Liver (tissue), 8 donors: ENCODE measurements at regions not wholly inside any gene's neighbourhood (a gene's known extent, or its start where the extent isn't known, plus 50 kb on each side); places are given as distances from the start of the nearest gene placed in this dataset.

Source experiments
- DNase-seq: peaks from one replicate; pipeline ENCODE4 v3.0.0-alpha.2; 2017; ENCODE audit warnings: low spot score
- H3K27ac ChIP-seq, 2 donors: one replicate each; pipeline ENCODE4 v1.7.0; 2013; ENCODE audit warnings: inconsistent platforms in 2 of 2, low read length in 2 of 2, control low read depth in 1 of 2, low read depth in 1 of 2, mild to moderate bottlenecking in 1 of 2
- H3K27me3 ChIP-seq, 4 donors: one replicate each; pipeline versions ENCODE4 v1.6.1 to v1.7.0; 2013; ENCODE audit warnings: low read length in 3 of 4, inconsistent platforms in 1 of 4, mild to moderate bottlenecking in 1 of 4, moderate library complexity in 1 of 4; ENCODE audit not compliant: control insufficient read depth in 4 of 4, insufficient read depth in 4 of 4
- H3K36me3 ChIP-seq, 4 donors: one replicate each; pipeline versions ENCODE4 v1.6.1 to v1.7.0; 2013; ENCODE audit warnings: low read length in 3 of 4, mild to moderate bottlenecking in 3 of 4, low read depth in 1 of 4, moderate library complexity in 1 of 4; ENCODE audit not compliant: control insufficient read depth in 4 of 4, insufficient read depth in 3 of 4
- H3K4me1 ChIP-seq, 4 donors: one replicate each; pipeline versions ENCODE4 v1.6.1 to v1.7.0; 2013; ENCODE audit warnings: low read length in 3 of 4, mild to moderate bottlenecking in 3 of 4, moderate library complexity in 1 of 4; ENCODE audit not compliant: control insufficient read depth in 4 of 4, insufficient read depth in 4 of 4
- H3K4me3 ChIP-seq, 3 donors: one replicate each; pipeline versions ENCODE4 v1.6.1 to v1.7.0; 2013; ENCODE audit warnings: low read length in 3 of 3, control low read depth in 1 of 3, low read depth in 1 of 3, mild to moderate bottlenecking in 1 of 3
- H3K9ac ChIP-seq, 2 donors: one replicate each; pipeline ENCODE4 v1.7.0; 2013; ENCODE audit warnings: low read length in 2 of 2, mild to moderate bottlenecking in 2 of 2, moderate library complexity in 2 of 2, control low read depth in 1 of 2, low read depth in 1 of 2
- H3K9me3 ChIP-seq, 4 donors: one replicate each; pipeline versions ENCODE4 v1.6.1 to v1.7.0; 2013; ENCODE audit warnings: low read length in 3 of 4; ENCODE audit not compliant: control insufficient read depth in 4 of 4
- ATF3 ChIP-seq: IDR thresholded peaks from 2 replicates; pipeline ENCODE4 v1.6.1; 2016; ENCODE audit warnings: antibody characterized with exemption
- CTCF ChIP-seq: fragments of 150-350 bp; IDR thresholded peaks from 2 replicates; pipeline ENCODE4 v1.5.1; 2017; ENCODE audit warnings: improper control_type of control experiment, low read depth, low read length; ENCODE audit not compliant: missing input control
- EGR1 ChIP-seq, 2 donors: IDR thresholded peaks; 2 replicates each; pipeline ENCODE4 v1.6.1; 2016 to 2018; ENCODE audit warnings: antibody characterized with exemption in 2 of 2, low read depth in 2 of 2
- FOXA1 ChIP-seq: IDR thresholded peaks from 2 replicates; pipeline ENCODE4 v1.6.1; 2016; ENCODE audit warnings: antibody characterized with exemption
- FOXA2 ChIP-seq: IDR thresholded peaks from 2 replicates; pipeline ENCODE4 v1.6.1; 2016; ENCODE audit warnings: antibody characterized with exemption
- HNF4G ChIP-seq: IDR thresholded peaks from 2 replicates; pipeline ENCODE4 v1.6.1; 2016; ENCODE audit warnings: antibody characterized with exemption
- JUND ChIP-seq, 2 donors: IDR thresholded peaks; 2 replicates each; pipeline ENCODE4 v1.6.1; 2016; ENCODE audit warnings: antibody characterized with exemption in 2 of 2
- NR2F2 ChIP-seq: IDR thresholded peaks from 2 replicates; pipeline ENCODE4 v1.6.1; 2016; ENCODE audit warnings: antibody characterized with exemption
- REST ChIP-seq: IDR thresholded peaks from 2 replicates; pipeline ENCODE4 v1.6.1; 2016; ENCODE audit warnings: antibody characterized with exemption, mild to moderate bottlenecking
- RXRA ChIP-seq, 2 donors: IDR thresholded peaks; 2 replicates each; pipeline ENCODE4 v1.6.1; 2017 to 2018; ENCODE audit warnings: antibody characterized with exemption in 2 of 2, mild to moderate bottlenecking in 1 of 2
- SP1 ChIP-seq: IDR thresholded peaks from 2 replicates; pipeline ENCODE4 v1.6.1; 2018; ENCODE audit warnings: antibody characterized with exemption, mild to moderate bottlenecking
- TAF1 ChIP-seq: conservative IDR thresholded peaks from 2 replicates; pipeline ENCODE4 v1.6.1; 2016; ENCODE audit warnings: antibody characterized with exemption, mild to moderate bottlenecking
- YY1 ChIP-seq: IDR thresholded peaks from 2 replicates; pipeline ENCODE4 v1.6.1; 2016; ENCODE audit warnings: antibody characterized with exemption, mild to moderate bottlenecking
- ZBTB33 ChIP-seq: IDR thresholded peaks from 2 replicates; pipeline ENCODE4 v1.6.1; 2016; ENCODE audit warnings: antibody characterized with exemption
- WGBS: extraction: QIAGEN DNeasy Blood & Tissue Kit; methylation state at CpG from one replicate; pipeline ENCODE4 v1.1.7; 2013; 5-methylcytosine and 5-hydroxymethylcytosine counted together
- donor health status: healthy.
- donor health status: healthy.
- donor health status: healthy.
- donor health status: healthy.
- donor health status: healthy.

GRCh38 chr1:198809247-198809646 is 170.4 kb downstream of the PTPRC start:
- H3K27ac ChIP-seq, result no peak overlapping the region
- no peak overlapping the region for H3K9ac ChIP-seq
- H3K27me3 ChIP-seq, result no peaks in the 10 kb centered on the region
- no peak for DNase-seq
- 82% methylated on average over 1 of the region's 1 CpG for WGBS
- H3K9me3 ChIP-seq, result peaks cover 0 to 1% (median 0%) of the 10 kb centered on the region in 4 donors
- peaks cover 3 to 17% (median 6%) of the 10 kb centered on the region in 4 donors for H3K4me1 ChIP-seq
- no peak overlapping the region for H3K4me3 ChIP-seq
- TF ChIP-seq YY1 (no peak), SP1 (no peak), NR2F2 (no peak), FOXA1 (no peak), ZBTB33 (no peak), ATF3 (no peak), RXRA (IDR thresholded peaks at IDR 0.05) (no peak), CTCF (no peak)
- H3K36me3 ChIP-seq, result no peaks in the 10 kb centered on the region

GRCh38 chr1:198811449-198811848 is 172.6 kb downstream of the PTPRC start:
- H3K27me3 ChIP-seq, result no peaks in the 10 kb centered on the region
- no peak overlapping the region for H3K4me3 ChIP-seq
- DNase-seq, result no peak
- 72% methylated on average over 3 of the region's 3 CpGs for WGBS
- H3K9ac ChIP-seq, result no peak overlapping the region
- no peak overlapping the region for H3K27ac ChIP-seq
- no peaks in the 10 kb centered on the region for H3K36me3 ChIP-seq
- H3K4me1 ChIP-seq, result no peaks in the 10 kb centered on the region
- H3K9me3 ChIP-seq, result peaks cover 0 to 3% (median 2%) of the 10 kb centered on the region in 4 donors
- TF ChIP-seq NR2F2, result no peak
- TF ChIP-seq JUND (IDR thresholded peaks at IDR 0.05), result no peak
- no peak for TF ChIP-seq TAF1
- TF ChIP-seq REST, result no peak
- TF ChIP-seq FOXA2, result no peak
- TF ChIP-seq HNF4G, result no peak
- no peak for TF ChIP-seq EGR1 (IDR thresholded peaks at IDR 0.05; ENCODE audit: low read depth in 2 of 2)
- no peak for TF ChIP-seq ATF3
- TF ChIP-seq YY1, result no peak
- TF ChIP-seq SP1, result no peak
- no peak for TF ChIP-seq RXRA (IDR thresholded peaks at IDR 0.05)
